GM12878 (cell line): ENCODE measurements at regions not wholly inside any gene's neighbourhood (a gene's known extent, or its start where the extent isn't known, plus 50 kb on each side); places are given as distances from the start of the nearest gene placed in this dataset.

ENCODE experiments used
- ATAC-seq: fragments of 200-7000 bp; cut with Tn5 transposase; 3 replicates; pipeline ENCODE4 v1.9.1; 2020; ENCODE audit warnings: mild to moderate bottlenecking, moderate library complexity
- BruUV-seq: library from RNA; stranded (reverse); fragments of 400-500 nt; replicated peaks from 2 replicates; lab custom pipeline; 2021; lab: Mats Ljungman, UMichigan
- CTCF ChIA-PET: fragments of 300-600 bp; sonication (Branson Sonifier 250); formaldehyde crosslinking; extraction: SDS; loops from one replicate; lab custom pipeline; 2021; ENCODE audit warnings: inconsistent platforms; lab: Yijun Ruan, JAX
- POLR2A ChIA-PET: fragments of 350-600 bp; formaldehyde crosslinking; extraction: SDS; loops from one replicate; lab custom pipeline; 2021; ENCODE audit warnings: inconsistent platforms; lab: Charles Lee
- RAD21 ChIA-PET: fragments of 300-600 bp; sonication (Branson Sonifier 250); formaldehyde crosslinking; loops from one replicate; lab custom pipeline; 2023; ENCODE audit warnings: antibody characterized with exemption; ENCODE audit not compliant: unreplicated experiment; lab: Charles Lee
- SMC1A ChIA-PET: fragments of 300-600 bp; sonication (Branson Sonifier 250); formaldehyde crosslinking; loops from one replicate; lab custom pipeline; 2023; ENCODE audit not compliant: unreplicated experiment, uncharacterized antibody; lab: Charles Lee
- DNase-seq: peaks from one replicate; pipeline ENCODE4 v3.0.0-alpha.2; 2011; ENCODE audit warnings: low read depth, low spot score
- FAIRE-seq: peaks from 3 replicates; lab custom pipeline; 2011; peaks lifted over from hg19 to GRCh38; lab: Jason Lieb, UNC
- H2AFZ ChIP-seq: 2 replicates; pipeline ENCODE4 v1.6.0; 2011; ENCODE audit warnings: low read depth, low read length, control low read depth; ENCODE audit not compliant: control insufficient read depth
- H3K27ac ChIP-seq: 2 replicates; pipeline ENCODE4 v1.5.1; 2011; ENCODE audit warnings: control low read depth; ENCODE audit not compliant: control insufficient read depth, insufficient read depth
- H3K27me3 ChIP-seq, 2 experiments: replicated peaks in 1 of 2; 2 replicates each; pipeline versions ENCODE4 v1.6.0 to v1.6.1; 2011; ENCODE audit warnings: low read length in 1 of 2; ENCODE audit not compliant: control insufficient read depth in 2 of 2, insufficient read depth in 2 of 2
- H3K36me3 ChIP-seq, 2 experiments: 2 replicates each; pipeline ENCODE4 v1.5.1; 2011; ENCODE audit warnings: low read length in 1 of 2; ENCODE audit not compliant: control insufficient read depth in 2 of 2, insufficient read depth in 2 of 2
- H3K4me1 ChIP-seq: 2 replicates; pipeline ENCODE4 v1.6.1; 2011; ENCODE audit warnings: mild to moderate bottlenecking, low read length, moderate library complexity, mixed read lengths; ENCODE audit not compliant: control insufficient read depth, insufficient read depth
- H3K4me2 ChIP-seq: 2 replicates; pipeline ENCODE4 v1.6.0; 2011; ENCODE audit warnings: control low read depth; ENCODE audit not compliant: control insufficient read depth, insufficient read depth
- H3K4me3 ChIP-seq: fragments of 200-600 bp; sonication (generic); 2 replicates; pipeline ENCODE4 v1.5.1; 2016
- H3K79me2 ChIP-seq: 2 replicates; pipeline ENCODE4 v1.6.0; 2011; ENCODE audit warnings: low read length; ENCODE audit not compliant: control insufficient read depth, insufficient read depth
- H3K9ac ChIP-seq: 2 replicates; pipeline ENCODE4 v1.8.0; 2011; ENCODE audit warnings: low read length, control low read depth, mixed read lengths; ENCODE audit not compliant: control insufficient read depth, insufficient read depth
- H3K9me3 ChIP-seq: replicated peaks from 3 replicates; pipeline ENCODE4 v1.5.1; 2011; ENCODE audit warnings: mild to moderate bottlenecking, low read length; ENCODE audit not compliant: control insufficient read depth, insufficient read depth
- H4K20me1 ChIP-seq: 2 replicates; pipeline ENCODE4 v1.6.0; 2011; ENCODE audit not compliant: control insufficient read depth, insufficient read depth
- CEBPB ChIP-seq, 2 experiments: fragments of 150-350 bp in 1 of 2; IDR thresholded peaks; 2 replicates each; pipeline ENCODE4 v1.6.1; 2012 to 2014; ENCODE audit warnings: low read depth in 2 of 2, low read length in 2 of 2, borderline replicate concordance in 1 of 2, inconsistent platforms in 1 of 2
- FOS ChIP-seq: IDR thresholded peaks from 3 replicates; pipeline ENCODE4 v1.6.1; 2011; ENCODE audit warnings: borderline replicate concordance; ENCODE audit not compliant: insufficient read length; ENCODE audit errors: extremely low read depth
- HDAC6 ChIP-seq: fragments of 200-600 bp; sonication (generic); IDR thresholded peaks from one replicate; pipeline ENCODE4 v1.8.0; 2017; ENCODE audit warnings: antibody characterized with exemption; ENCODE audit not compliant: unreplicated experiment
- HDGF ChIP-seq: fragments of 450-650 bp; IDR thresholded peaks from 2 replicates; pipeline ENCODE4 v1.6.1; 2016; ENCODE audit warnings: antibody characterized with exemption
- IKZF2 ChIP-seq, 2 experiments: fragments of 450-650 bp; IDR thresholded peaks; 2 replicates each; pipeline ENCODE4 v1.6.1; 2017; ENCODE audit warnings: mild to moderate bottlenecking in 2 of 2, moderate library complexity in 2 of 2
- IRF3 ChIP-seq: fragments of 450-650 bp; IDR thresholded peaks from 2 replicates; pipeline ENCODE4 v1.6.1; 2014; ENCODE audit warnings: mild to moderate bottlenecking
- MEF2B ChIP-seq: fragments of 450-650 bp; IDR thresholded peaks from 2 replicates; pipeline ENCODE4 v1.6.1; 2018; ENCODE audit warnings: mild to moderate bottlenecking, moderate library complexity; ENCODE audit not compliant: partially characterized antibody, poor library complexity, severe bottlenecking
- PAX5 ChIP-seq: IDR thresholded peaks from 2 replicates; pipeline ENCODE4 v1.6.1; 2011; ENCODE audit warnings: low read depth, low read length, borderline replicate concordance
- TARDBP ChIP-seq: IDR thresholded peaks from 2 replicates; pipeline ENCODE4 v1.6.1; 2016; ENCODE audit warnings: borderline replicate concordance
- TCF12 ChIP-seq: IDR thresholded peaks from 2 replicates; pipeline ENCODE4 v1.6.1; 2011; ENCODE audit warnings: low read depth, mild to moderate bottlenecking, low read length
- in situ Hi-C: fragments of 300-500 bp; cut with MboI; formaldehyde crosslinking; loops from 9 replicates; pipeline ENCODE4 v1.14.3; 2018; ENCODE audit warnings: mixed read lengths
- intact Hi-C: fragments of 100-400 bp; cut with micrococcal nuclease; formaldehyde crosslinking; loops from one replicate; pipeline ENCODE4 v1.14.2; 2022; ENCODE audit not compliant: unreplicated experiment

DNA sequence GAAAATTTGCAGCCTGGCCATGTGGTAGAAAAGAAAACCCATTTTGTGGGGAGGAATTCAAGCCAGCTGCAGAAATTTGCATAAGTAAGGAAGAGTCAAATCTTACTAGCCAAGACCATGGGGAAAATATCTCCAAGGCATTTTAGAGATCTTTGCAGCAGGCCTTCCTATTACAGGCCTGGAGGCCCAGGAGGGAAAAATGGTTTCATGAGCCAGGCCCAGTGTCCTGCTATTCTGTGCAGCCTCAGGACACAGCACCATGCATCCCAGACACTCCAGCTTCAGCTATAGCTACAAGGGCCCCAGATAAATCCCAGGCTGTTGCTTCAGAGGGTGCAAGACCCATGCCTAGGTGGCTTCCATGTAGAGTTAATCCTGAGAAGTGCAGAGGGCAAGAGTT lies 1590.1 kb upstream of the PRR20A start:
- Histone ChIP-seq H3K9ac (no peak overlapping the region), H3K36me3 (no peaks in the 10 kb centered on the region), H3K9me3 (no peaks in the 10 kb centered on the region), H4K20me1 (no peaks in the 10 kb centered on the region), H3K4me1 (no peaks in the 10 kb centered on the region), H3K4me2 (no peak overlapping the region), H3K27me3 (no peaks in the 10 kb centered on the region), H3K79me2 (no peaks in the 10 kb centered on the region), H3K27ac (no peak overlapping the region), H3K4me3 (no peak overlapping the region), H2AFZ (no peak overlapping the region)
- ChIA-PET CTCF (no interaction called here), RAD21 (no interaction called here), POLR2A (no interaction called here), SMC1A (no interaction called here)
- in situ Hi-C loops = no loop called here
- intact Hi-C loops = no loop called here
- no peak for FAIRE-seq
- BruUV-seq = no TSS peak
- DNase-seq = no peak
- no peak for ATAC-seq
- no peak for TF ChIP-seq CEBPB (IDR thresholded peaks at IDR 0.05; ENCODE audit: borderline replicate concordance in 1 of 2, low read depth in 2 of 2, low read length in 2 of 2)
- no peak for TF ChIP-seq PAX5
- TF ChIP-seq TARDBP = no peak
- TF ChIP-seq TCF12 = no peak
- TF ChIP-seq HDGF = no peak
- TF ChIP-seq HDAC6 = no peak
- TF ChIP-seq FOS = no peak
- no peak for TF ChIP-seq IKZF2 (IDR thresholded peaks at IDR 0.05)
- TF ChIP-seq IRF3 = no peak
- no peak for TF ChIP-seq MEF2B
